ENCODE measurements at regions not wholly inside any gene's neighbourhood (a gene's known extent, or its start where the extent isn't known, plus 50 kb on each side); places are given as distances from the start of the nearest gene placed in this dataset.

GRCh38 chr4:33579951-33580350 is 2664.4 kb downstream of the ARAP2 start:
- Histone ChIP-seq H3K4me3 (ENCODE audit: low read depth in 2 of 2, low read length in 2 of 2) (no peak overlapping the region), H3K9me3 (ENCODE audit: control insufficient read depth, insufficient read depth, low read depth, low read length) (no peaks in the 10 kb centered on the region), H3K36me3 (ENCODE audit: control insufficient read depth, insufficient read depth, low read length) (no peaks in the 10 kb centered on the region), H3K27me3 (ENCODE audit: control insufficient read depth, insufficient read depth, low read length) (no peaks in the 10 kb centered on the region), H3K27ac (ENCODE audit: low read length) (no peak overlapping the region), H3K4me1 (ENCODE audit: control insufficient read depth, insufficient read depth, low read length) (no peaks in the 10 kb centered on the region)
- POLR2A ChIA-PET = no interaction called here
- no TSS peak for BruUV-seq (replicated peaks)
- in situ Hi-C loops (cut with HindIII; ENCODE audit: low pct_unique_long_range_greater_than_20kb, low sequenced_read_pairs) = no loop called here
- ATAC-seq (no peak), DNase-seq (ENCODE audit: low read depth, low spot score) (no peak)
- CTCF ChIA-PET = no interaction called here
- TF ChIP-seq POLR2AphosphoS5 (IDR thresholded peaks at IDR 0.05; ENCODE audit: low read depth, low read length) = no peak
- TF ChIP-seq CTCF (IDR thresholded peaks at IDR 0.05) = no peak
- intact Hi-C loops (cut with micrococcal nuclease; ENCODE audit: unreplicated experiment) = no loop called here

GRCh38 chr4:33592701-33593100 is 2651.6 kb downstream of the ARAP2 start:
- intact Hi-C loops (cut with micrococcal nuclease; ENCODE audit: unreplicated experiment) (no loop called here), in situ Hi-C loops (cut with HindIII; ENCODE audit: low pct_unique_long_range_greater_than_20kb, low sequenced_read_pairs) (no loop called here)
- H3K27ac ChIP-seq (ENCODE audit: low read length) = no peak overlapping the region
- TF ChIP-seq SIN3A (IDR thresholded peaks at IDR 0.05; ENCODE audit: borderline replicate concordance, insufficient read depth, low read depth, low read length) (no peak), TCF7L2 (IDR thresholded peaks at IDR 0.05; ENCODE audit: low read depth, low read length) (no peak), REST (IDR thresholded peaks at IDR 0.05; ENCODE audit: insufficient read depth in 1 of 2, low read depth in 2 of 2, low read length in 1 of 2) (no peak), POLR2AphosphoS5 (IDR thresholded peaks at IDR 0.05; ENCODE audit: low read depth, low read length) (no peak), CTCF (IDR thresholded peaks at IDR 0.05) (no peak)
- CTCF ChIA-PET = no interaction called here
- POLR2A ChIA-PET = no interaction called here
- H3K36me3 ChIP-seq (ENCODE audit: control insufficient read depth, insufficient read depth, low read length) = no peaks in the 10 kb centered on the region
- no TSS peak for BruUV-seq (replicated peaks)
- ATAC-seq (no peak), DNase-seq (ENCODE audit: low read depth, low spot score) (no peak)
- no peaks in the 10 kb centered on the region for H3K9me3 ChIP-seq (ENCODE audit: control insufficient read depth, insufficient read depth, low read depth, low read length)
- H3K27me3 ChIP-seq (ENCODE audit: control insufficient read depth, insufficient read depth, low read length) = no peaks in the 10 kb centered on the region
- H3K4me1 ChIP-seq (ENCODE audit: control insufficient read depth, insufficient read depth, low read length) = no peaks in the 10 kb centered on the region
- no peak overlapping the region for H3K4me3 ChIP-seq (ENCODE audit: low read depth in 2 of 2, low read length in 2 of 2)

GRCh38 chr4:33606951-33607350 is 2637.4 kb downstream of the ARAP2 start:
- Histone ChIP-seq H3K27ac (ENCODE audit: low read length) (no peak overlapping the region), H3K4me1 (ENCODE audit: control insufficient read depth, insufficient read depth, low read length) (no peaks in the 10 kb centered on the region), H3K9me3 (ENCODE audit: control insufficient read depth, insufficient read depth, low read depth, low read length) (no peaks in the 10 kb centered on the region), H3K4me3 (ENCODE audit: low read depth in 2 of 2, low read length in 2 of 2) (no peak overlapping the region), H3K36me3 (ENCODE audit: control insufficient read depth, insufficient read depth, low read length) (no peaks in the 10 kb centered on the region), H3K27me3 (ENCODE audit: control insufficient read depth, insufficient read depth, low read length) (no peaks in the 10 kb centered on the region)
- no TSS peak for BruUV-seq (replicated peaks)
- in situ Hi-C loops (cut with HindIII; ENCODE audit: low pct_unique_long_range_greater_than_20kb, low sequenced_read_pairs) (no loop called here), intact Hi-C loops (cut with micrococcal nuclease; ENCODE audit: unreplicated experiment) (no loop called here)
- no peak for DNase-seq (ENCODE audit: low read depth, low spot score)
- TF ChIP-seq REST (IDR thresholded peaks at IDR 0.05; ENCODE audit: insufficient read depth in 1 of 2, low read depth in 2 of 2, low read length in 1 of 2) (no peak), POLR2AphosphoS5 (IDR thresholded peaks at IDR 0.05; ENCODE audit: low read depth, low read length) (no peak), CTCF (IDR thresholded peaks at IDR 0.05) (no peak)
- no peak for ATAC-seq
- POLR2A ChIA-PET = no interaction called here
- CTCF ChIA-PET = no interaction called here

Data from Panc1 (cell line).